ENCODE measurements at regions not wholly inside any gene's neighbourhood (a gene's known extent, or its start where the extent isn't known, plus 50 kb on each side); places are given as distances from the start of the nearest gene placed in this dataset.

GRCh38 chr9:87824216-87824875, 58.3 kb upstream of the SPATA31E1 start:
- Histone ChIP-seq H3K27ac (ENCODE audit: control insufficient read depth, insufficient read depth, low read length) (no peak overlapping the region), H3K9me1 (ENCODE audit: control insufficient read depth, extremely low read depth, insufficient read depth, low read length) (no peaks in the 10 kb centered on the region), H3K9me3 (ENCODE audit: control insufficient read depth, low read depth, low read length) (no peaks in the 10 kb centered on the region), H3K4me1 (ENCODE audit: control insufficient read depth, extremely low read depth, insufficient read depth, low read length) (peaks cover 2% of the 10 kb centered on the region), H3K4me2 (ENCODE audit: control insufficient read depth, extremely low read depth, insufficient read depth, low read depth, low read length) (no peak overlapping the region), H3K27me3 (ENCODE audit: control insufficient read depth, extremely low read depth, insufficient read depth, low read length) (no peaks in the 10 kb centered on the region), H3K36me3 (ENCODE audit: control insufficient read depth in 2 of 2, extremely low read depth in 1 of 2, insufficient read depth in 2 of 2, low read length in 2 of 2) (no peaks in the 10 kb centered on the region), H3K79me2 (ENCODE audit: control insufficient read depth, insufficient read depth, low read length) (no peaks in the 10 kb centered on the region), H3K4me3 (ENCODE audit: control insufficient read depth in 2 of 3, extremely low read depth in 1 of 3, insufficient read depth in 2 of 3, low read depth in 1 of 3, low read length in 3 of 3) (no peak overlapping the region), H3K9ac (ENCODE audit: control insufficient read depth, extremely low read depth, insufficient read depth, low read length) (no peak overlapping the region), H2AFZ (ENCODE audit: control insufficient read depth, low read length) (no peak overlapping the region), H4K20me1 (ENCODE audit: control insufficient read depth, extremely low read depth, insufficient read depth, low read length) (no peaks in the 10 kb centered on the region)
- FAIRE-seq (no peak), DNase-seq (ENCODE audit: low read depth, low spot score) (no peak)
- TF ChIP-seq CTCF (optimal IDR thresholded peaks at IDR 0.05 in 1 of 3, IDR thresholded peaks at IDR 0.05 in 1 of 3, conservative IDR thresholded peaks at IDR 0.05 in 1 of 3; ENCODE audit: extremely low read depth in 1 of 3, insufficient read depth in 2 of 3, low read length in 3 of 3) (no peak), EZH2 (IDR thresholded peaks at IDR 0.05; ENCODE audit: low read length) (no peak)
- dilution Hi-C loops (cut with MboI; ENCODE audit: extremely low pct_ligation_motif_present, low sequenced_read_pairs) = loop anchor here (25.0 kb wide), 1 partner anchor 112 kb away; no protein-coding TSS in a partner anchor

- DNase-seq (ENCODE audit: low read depth, low spot score) (no peak), FAIRE-seq (no peak)
- Histone ChIP-seq H3K9me1 (ENCODE audit: control insufficient read depth, extremely low read depth, insufficient read depth, low read length) (no peaks in the 10 kb centered on the region), H3K4me2 (ENCODE audit: control insufficient read depth, extremely low read depth, insufficient read depth, low read depth, low read length) (no peak overlapping the region), H3K27me3 (ENCODE audit: control insufficient read depth, extremely low read depth, insufficient read depth, low read length) (no peaks in the 10 kb centered on the region), H3K4me1 (ENCODE audit: control insufficient read depth, extremely low read depth, insufficient read depth, low read length) (peaks cover 2% of the 10 kb centered on the region), H3K79me2 (ENCODE audit: control insufficient read depth, insufficient read depth, low read length) (no peaks in the 10 kb centered on the region), H4K20me1 (ENCODE audit: control insufficient read depth, extremely low read depth, insufficient read depth, low read length) (no peaks in the 10 kb centered on the region), H2AFZ (ENCODE audit: control insufficient read depth, low read length) (no peak overlapping the region), H3K4me3 (ENCODE audit: control insufficient read depth in 2 of 3, extremely low read depth in 1 of 3, insufficient read depth in 2 of 3, low read depth in 1 of 3, low read length in 3 of 3) (no peak overlapping the region), H3K27ac (ENCODE audit: control insufficient read depth, insufficient read depth, low read length) (no peak overlapping the region), H3K36me3 (ENCODE audit: control insufficient read depth in 2 of 2, extremely low read depth in 1 of 2, insufficient read depth in 2 of 2, low read length in 2 of 2) (no peaks in the 10 kb centered on the region), H3K9me3 (ENCODE audit: control insufficient read depth, low read depth, low read length) (no peaks in the 10 kb centered on the region), H3K9ac (ENCODE audit: control insufficient read depth, extremely low read depth, insufficient read depth, low read length) (no peak overlapping the region)
- TF ChIP-seq CTCF (optimal IDR thresholded peaks at IDR 0.05 in 1 of 3, IDR thresholded peaks at IDR 0.05 in 1 of 3, conservative IDR thresholded peaks at IDR 0.05 in 1 of 3; ENCODE audit: extremely low read depth in 1 of 3, insufficient read depth in 2 of 3, low read length in 3 of 3) (no peak), EZH2 (IDR thresholded peaks at IDR 0.05; ENCODE audit: low read length) (no peak)
- dilution Hi-C loops (cut with MboI; ENCODE audit: extremely low pct_ligation_motif_present, low sequenced_read_pairs) = loop anchor here (25.0 kb wide), 1 partner anchor 113 kb away; no protein-coding TSS in a partner anchor
These were observed 57.8 kb upstream of the SPATA31E1 start for GRCh38 chr9:87824886-87825285.
